ENCODE measurements at regions not wholly inside any gene's neighbourhood (a gene's known extent, or its start where the extent isn't known, plus 50 kb on each side); places are given as distances from the start of the nearest gene placed in this dataset.
"Not testable (repeated sequence)": the region's sequence is repeated elsewhere in the genome, so short reads cannot be mapped to it uniquely, and the experiment has no call there.

- H3K9me3 ChIP-seq = no peaks in the 10 kb centered on the region
- DNase-seq = no peak
- H3K4me3 ChIP-seq (replicated peaks in 1 of 3) = no peak overlapping the region
- intact Hi-C loops (cut with DNase I) = no loop called here
- WGBS, 2 donors = 79% methylated on average over 2 of the region's 2 CpGs
- no peaks in the 10 kb centered on the region for H3K4me1 ChIP-seq
- H3K36me3 ChIP-seq = no peaks in the 10 kb centered on the region
- TF ChIP-seq POLR2A (IDR thresholded peaks at IDR 0.05) (no peak), CTCF (IDR thresholded peaks at IDR 0.05) (no peak)
- no peaks in the 10 kb centered on the region for H3K27me3 ChIP-seq
- no peak overlapping the region for H3K27ac ChIP-seq
Observed at GRCh38 chr16:58863042-58863441, 128.9 kb upstream of the GOT2 start.

- 51 to 53% methylated on average over 9 of the region's 9 CpGs for WGBS, 2 donors
- TF ChIP-seq CTCF (IDR thresholded peaks at IDR 0.05) (no peak), POLR2A (IDR thresholded peaks at IDR 0.05) (no peak)
- no peak for DNase-seq
- no peak overlapping the region for H3K4me3 ChIP-seq (replicated peaks in 1 of 3)
- no peaks in the 10 kb centered on the region for H3K4me1 ChIP-seq
- H3K27me3 ChIP-seq = no peaks in the 10 kb centered on the region
- intact Hi-C loops (cut with DNase I) = no loop called here
- no peaks in the 10 kb centered on the region for H3K9me3 ChIP-seq
- H3K27ac ChIP-seq = no peak overlapping the region
- H3K36me3 ChIP-seq = no peaks in the 10 kb centered on the region
Observed at GRCh38 chr16:58862334-58863021, 128.4 kb upstream of the GOT2 start.

- TF ChIP-seq CTCF (IDR thresholded peaks at IDR 0.05) (no peak), POLR2A (IDR thresholded peaks at IDR 0.05) (no peak)
- DNase-seq = no peak
- no peaks in the 10 kb centered on the region for H3K36me3 ChIP-seq
- intact Hi-C loops (cut with DNase I) = no loop called here
- H3K27me3 ChIP-seq = no peaks in the 10 kb centered on the region
- H3K27ac ChIP-seq = no peak overlapping the region
- H3K4me3 ChIP-seq (replicated peaks in 1 of 3) = no peak overlapping the region
- WGBS, 2 donors = 68 to 71% methylated on average over 6 of the region's 6 CpGs
- H3K9me3 ChIP-seq = no peaks in the 10 kb centered on the region
- no peaks in the 10 kb centered on the region for H3K4me1 ChIP-seq
Observed at GRCh38 chr16:58859958-58860669, 126.0 kb upstream of the GOT2 start.

GRCh38 chr16:58858577-58858976 lies 124.5 kb upstream of the GOT2 start:
- H3K36me3 ChIP-seq; H3K4me1 ChIP-seq; H3K27me3 ChIP-seq; DNase-seq; H3K27ac ChIP-seq; intact Hi-C loops (cut with DNase I); H3K4me3 ChIP-seq (replicated peaks in 1 of 3); H3K9me3 ChIP-seq: not testable (repeated sequence)

- H3K9me3 ChIP-seq = no peaks in the 10 kb centered on the region
- no peaks in the 10 kb centered on the region for H3K27me3 ChIP-seq
- H3K4me3 ChIP-seq (replicated peaks in 1 of 3) = no peak overlapping the region
- TF ChIP-seq POLR2A (IDR thresholded peaks at IDR 0.05) (no peak), CTCF (IDR thresholded peaks at IDR 0.05) (no peak)
- no peaks in the 10 kb centered on the region for H3K36me3 ChIP-seq
- WGBS, 2 donors = 79 to 81% methylated on average over 5 of the region's 5 CpGs
- H3K27ac ChIP-seq = no peak overlapping the region
- intact Hi-C loops (cut with DNase I) = no loop called here
- H3K4me1 ChIP-seq = no peaks in the 10 kb centered on the region
- DNase-seq = no peak
Observed at GRCh38 chr16:58855291-58855863, 121.3 kb upstream of the GOT2 start.
